ENCODE measurements at regions not wholly inside any gene's neighbourhood (a gene's known extent, or its start where the extent isn't known, plus 50 kb on each side); places are given as distances from the start of the nearest gene placed in this dataset.

- TF ChIP-seq RARB (CRISPR knock-in tag; IDR thresholded peaks at IDR 0.05), result no peak
- TF ChIP-seq, protein P1, sequence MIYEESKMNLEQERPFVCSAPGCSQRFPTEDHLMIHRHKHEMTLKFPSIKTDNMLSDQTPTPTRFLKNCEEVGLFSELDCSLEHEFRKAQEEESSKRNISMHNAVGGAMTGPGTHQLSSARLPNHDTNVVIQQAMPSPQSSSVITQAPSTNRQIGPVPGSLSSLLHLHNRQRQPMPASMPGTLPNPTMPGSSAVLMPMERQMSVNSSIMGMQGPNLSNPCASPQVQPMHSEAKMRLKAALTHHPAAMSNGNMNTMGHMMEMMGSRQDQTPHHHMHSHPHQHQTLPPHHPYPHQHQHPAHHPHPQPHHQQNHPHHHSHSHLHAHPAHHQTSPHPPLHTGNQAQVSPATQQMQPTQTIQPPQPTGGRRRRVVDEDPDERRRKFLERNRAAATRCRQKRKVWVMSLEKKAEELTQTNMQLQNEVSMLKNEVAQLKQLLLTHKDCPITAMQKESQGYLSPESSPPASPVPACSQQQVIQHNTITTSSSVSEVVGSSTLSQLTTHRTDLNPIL (CRISPR knock-in tag; IDR thresholded peaks at IDR 0.05; ENCODE audit: low read depth), result no peak
- no peak for TF ChIP-seq ARNTL (CRISPR knock-in tag; IDR thresholded peaks at IDR 0.05; ENCODE audit: borderline replicate concordance, low read depth)
- TF ChIP-seq PPARA (CRISPR knock-in tag; IDR thresholded peaks at IDR 0.05; ENCODE audit: borderline replicate concordance), result no peak
- no peak for TF ChIP-seq ZC3H10 (CRISPR knock-in tag; IDR thresholded peaks at IDR 0.05)
- ATAC-seq, result no peak
Measured at GRCh38 chr2:116716038-116716437, 1098.5 kb upstream of the DDX18 start.

DNA sequence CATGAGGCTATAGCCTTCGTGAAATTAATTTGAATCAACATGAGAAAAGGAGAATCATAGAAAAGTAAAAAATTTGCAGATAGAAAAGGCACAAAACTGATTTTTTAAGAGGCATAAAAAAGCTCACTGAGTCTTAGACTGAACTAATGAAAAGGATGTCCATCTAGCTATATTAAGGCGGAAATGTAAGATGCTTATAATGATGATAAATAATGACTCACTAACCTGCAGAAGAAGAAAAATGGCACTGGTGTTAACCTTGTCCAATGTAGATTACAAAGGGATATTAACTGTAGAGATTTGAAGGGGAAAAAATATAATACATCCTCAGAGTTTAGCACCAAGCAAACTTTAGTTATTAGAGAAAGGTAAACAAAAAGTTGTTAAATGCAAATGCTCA is 1098.0 kb upstream of the DDX18 start:
- ATAC-seq, result no peak
- TF ChIP-seq ZNF8 (CRISPR knock-in tag; IDR thresholded peaks at IDR 0.05), result no peak
- no peak for TF ChIP-seq ISL1 (CRISPR knock-in tag; IDR thresholded peaks at IDR 0.05)
- no peak for TF ChIP-seq PPARA (CRISPR knock-in tag; IDR thresholded peaks at IDR 0.05; ENCODE audit: borderline replicate concordance)
- no peak for TF ChIP-seq ZFP30 (CRISPR knock-in tag; IDR thresholded peaks at IDR 0.05)

- ATAC-seq, result no peak
- no peak for TF ChIP-seq OSR1 (CRISPR knock-in tag; IDR thresholded peaks at IDR 0.05)
- TF ChIP-seq CSDC2 (CRISPR knock-in tag; IDR thresholded peaks at IDR 0.05), result no peak
Measured at GRCh38 chr2:116717832-116718231, 1096.7 kb upstream of the DDX18 start.

DNA sequence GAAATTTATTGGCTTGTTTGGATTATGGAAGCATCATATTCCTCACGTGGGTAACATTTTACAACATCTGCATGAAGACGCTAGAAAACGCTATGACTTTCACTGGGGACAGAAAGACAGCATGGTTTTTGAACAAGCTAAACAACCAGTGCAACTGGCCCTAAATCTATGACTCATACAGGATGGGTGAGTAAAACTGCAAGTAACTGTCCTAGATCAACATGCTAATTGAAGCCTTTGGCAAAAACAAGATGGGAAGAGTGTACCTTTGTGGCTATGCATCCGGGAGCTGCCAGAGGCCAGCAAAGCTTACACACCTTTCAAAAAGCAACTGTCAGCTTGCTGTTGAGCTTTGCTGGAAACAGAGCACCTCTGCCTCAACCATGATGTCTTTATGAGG is 1096.0 kb upstream of the DDX18 start:
- TF ChIP-seq ZNF8 (CRISPR knock-in tag; IDR thresholded peaks at IDR 0.05), result no peak
- TF ChIP-seq GLIS3 (CRISPR knock-in tag; IDR thresholded peaks at IDR 0.05), result no peak
- TF ChIP-seq SNAI2 (CRISPR knock-in tag; IDR thresholded peaks at IDR 0.05), result no peak
- TF ChIP-seq, protein P2, sequence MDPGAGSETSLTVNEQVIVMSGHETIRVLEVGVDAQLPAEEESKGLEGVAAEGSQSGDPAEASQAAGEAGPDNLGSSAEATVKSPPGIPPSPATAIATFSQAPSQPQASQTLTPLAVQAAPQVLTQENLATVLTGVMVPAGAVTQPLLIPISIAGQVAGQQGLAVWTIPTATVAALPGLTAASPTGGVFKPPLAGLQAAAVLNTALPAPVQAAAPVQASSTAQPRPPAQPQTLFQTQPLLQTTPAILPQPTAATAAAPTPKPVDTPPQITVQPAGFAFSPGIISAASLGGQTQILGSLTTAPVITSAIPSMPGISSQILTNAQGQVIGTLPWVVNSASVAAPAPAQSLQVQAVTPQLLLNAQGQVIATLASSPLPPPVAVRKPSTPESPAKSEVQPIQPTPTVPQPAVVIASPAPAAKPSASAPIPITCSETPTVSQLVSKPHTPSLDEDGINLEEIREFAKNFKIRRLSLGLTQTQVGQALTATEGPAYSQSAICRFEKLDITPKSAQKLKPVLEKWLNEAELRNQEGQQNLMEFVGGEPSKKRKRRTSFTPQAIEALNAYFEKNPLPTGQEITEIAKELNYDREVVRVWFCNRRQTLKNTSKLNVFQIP (CRISPR knock-in tag; IDR thresholded peaks at IDR 0.05; ENCODE audit: borderline replicate concordance, low read depth), result no peak
- TF ChIP-seq CSDC2 (CRISPR knock-in tag; IDR thresholded peaks at IDR 0.05), result no peak
- no peak for TF ChIP-seq ISL1 (CRISPR knock-in tag; IDR thresholded peaks at IDR 0.05)
- TF ChIP-seq ZFP3 (CRISPR knock-in tag; IDR thresholded peaks at IDR 0.05), result no peak
- TF ChIP-seq ZNF70 (CRISPR knock-in tag; IDR thresholded peaks at IDR 0.05), result no peak
- TF ChIP-seq TOX (CRISPR knock-in tag; IDR thresholded peaks at IDR 0.05; ENCODE audit: borderline replicate concordance), result no peak
- TF ChIP-seq ZC3H10 (CRISPR knock-in tag; IDR thresholded peaks at IDR 0.05), result no peak
- TF ChIP-seq, protein P1 (CRISPR knock-in tag; IDR thresholded peaks at IDR 0.05; ENCODE audit: low read depth), result no peak
- no peak for TF ChIP-seq TCF4 (CRISPR knock-in tag; IDR thresholded peaks at IDR 0.05; ENCODE audit: borderline replicate concordance)
- TF ChIP-seq, protein P3, sequence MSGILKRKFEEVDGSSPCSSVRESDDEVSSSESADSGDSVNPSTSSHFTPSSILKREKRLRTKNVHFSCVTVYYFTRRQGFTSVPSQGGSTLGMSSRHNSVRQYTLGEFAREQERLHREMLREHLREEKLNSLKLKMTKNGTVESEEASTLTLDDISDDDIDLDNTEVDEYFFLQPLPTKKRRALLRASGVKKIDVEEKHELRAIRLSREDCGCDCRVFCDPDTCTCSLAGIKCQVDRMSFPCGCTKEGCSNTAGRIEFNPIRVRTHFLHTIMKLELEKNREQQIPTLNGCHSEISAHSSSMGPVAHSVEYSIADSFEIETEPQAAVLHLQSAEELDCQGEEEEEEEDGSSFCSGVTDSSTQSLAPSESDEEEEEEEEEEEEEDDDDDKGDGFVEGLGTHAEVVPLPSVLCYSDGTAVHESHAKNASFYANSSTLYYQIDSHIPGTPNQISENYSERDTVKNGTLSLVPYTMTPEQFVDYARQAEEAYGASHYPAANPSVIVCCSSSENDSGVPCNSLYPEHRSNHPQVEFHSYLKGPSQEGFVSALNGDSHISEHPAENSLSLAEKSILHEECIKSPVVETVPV (CRISPR knock-in tag; IDR thresholded peaks at IDR 0.05), result no peak
- TF ChIP-seq ARNTL (CRISPR knock-in tag; IDR thresholded peaks at IDR 0.05; ENCODE audit: borderline replicate concordance, low read depth), result no peak
- no peak for TF ChIP-seq ZFP30 (CRISPR knock-in tag; IDR thresholded peaks at IDR 0.05)
- TF ChIP-seq TSHZ2 (CRISPR knock-in tag; IDR thresholded peaks at IDR 0.05), result no peak
- no peak for TF ChIP-seq BACH2 (CRISPR knock-in tag; IDR thresholded peaks at IDR 0.05; ENCODE audit: borderline replicate concordance)
- TF ChIP-seq RARB (CRISPR knock-in tag; IDR thresholded peaks at IDR 0.05), result no peak
- TF ChIP-seq, protein P4, sequence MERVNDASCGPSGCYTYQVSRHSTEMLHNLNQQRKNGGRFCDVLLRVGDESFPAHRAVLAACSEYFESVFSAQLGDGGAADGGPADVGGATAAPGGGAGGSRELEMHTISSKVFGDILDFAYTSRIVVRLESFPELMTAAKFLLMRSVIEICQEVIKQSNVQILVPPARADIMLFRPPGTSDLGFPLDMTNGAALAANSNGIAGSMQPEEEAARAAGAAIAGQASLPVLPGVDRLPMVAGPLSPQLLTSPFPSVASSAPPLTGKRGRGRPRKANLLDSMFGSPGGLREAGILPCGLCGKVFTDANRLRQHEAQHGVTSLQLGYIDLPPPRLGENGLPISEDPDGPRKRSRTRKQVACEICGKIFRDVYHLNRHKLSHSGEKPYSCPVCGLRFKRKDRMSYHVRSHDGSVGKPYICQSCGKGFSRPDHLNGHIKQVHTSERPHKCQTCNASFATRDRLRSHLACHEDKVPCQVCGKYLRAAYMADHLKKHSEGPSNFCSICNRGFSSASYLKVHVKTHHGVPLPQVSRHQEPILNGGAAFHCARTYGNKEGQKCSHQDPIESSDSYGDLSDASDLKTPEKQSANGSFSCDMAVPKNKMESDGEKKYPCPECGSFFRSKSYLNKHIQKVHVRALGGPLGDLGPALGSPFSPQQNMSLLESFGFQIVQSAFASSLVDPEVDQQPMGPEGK (CRISPR knock-in tag; IDR thresholded peaks at IDR 0.05; ENCODE audit: borderline replicate concordance), result no peak
- no peak for ATAC-seq
